DOHH2 (cell line): ENCODE measurements at regions not wholly inside any gene's neighbourhood (a gene's known extent, or its start where the extent isn't known, plus 50 kb on each side); places are given as distances from the start of the nearest gene placed in this dataset.

Experiments
- H3F3A ChIP-seq: fragments of 200-600 bp; sonication (generic), shearing (Covaris generic); 2 replicates; pipeline ENCODE4 v1.6.0; 2016; ENCODE audit warnings: antibody characterized with exemption, mild to moderate bottlenecking; ENCODE audit not compliant: control insufficient read depth, insufficient read depth
- H3K27ac ChIP-seq: fragments of 200-600 bp; sonication (generic); 2 replicates; pipeline ENCODE4 v1.5.1; 2014; ENCODE audit warnings: low read depth, mild to moderate bottlenecking, low read length, moderate library complexity
- H3K27me3 ChIP-seq: fragments of 200-600 bp; sonication (generic); 2 replicates; pipeline ENCODE4 v1.6.1; 2014; ENCODE audit warnings: mild to moderate bottlenecking, low read length, mixed read lengths; ENCODE audit not compliant: control insufficient read depth
- H3K36me3 ChIP-seq: fragments of 200-600 bp; sonication (generic); 2 replicates; pipeline ENCODE4 v1.6.1; 2014; ENCODE audit warnings: mild to moderate bottlenecking, low read length, moderate library complexity, mixed read lengths; ENCODE audit not compliant: control insufficient read depth
- H3K4me1 ChIP-seq: fragments of 200-600 bp; sonication (generic); 2 replicates; pipeline ENCODE4 v1.6.1; 2014; ENCODE audit warnings: mild to moderate bottlenecking, low read length, mixed read lengths; ENCODE audit not compliant: control insufficient read depth
- H3K4me2 ChIP-seq: fragments of 200-600 bp; sonication (generic); 2 replicates; pipeline ENCODE4 v1.6.0; 2014; ENCODE audit warnings: mild to moderate bottlenecking, low read length, moderate library complexity
- H3K4me3 ChIP-seq: fragments of 200-600 bp; sonication (generic); 2 replicates; pipeline ENCODE4 v1.5.1; 2014; ENCODE audit warnings: mild to moderate bottlenecking, low read length, mixed read lengths
- H3K79me2 ChIP-seq: fragments of 200-600 bp; sonication (generic); 2 replicates; pipeline ENCODE4 v1.6.1; 2014; ENCODE audit warnings: mild to moderate bottlenecking, low read length, mixed read lengths; ENCODE audit not compliant: control insufficient read depth
- H3K9me2 ChIP-seq: fragments of 200-600 bp; sonication (generic); replicated peaks from 2 replicates; pipeline ENCODE4 v1.6.1; 2014; ENCODE audit warnings: mild to moderate bottlenecking, low read length, mixed read lengths; ENCODE audit not compliant: control insufficient read depth
- H3K9me3 ChIP-seq: fragments of 200-600 bp; sonication (generic); 2 replicates; pipeline ENCODE4 v1.6.1; 2014; ENCODE audit warnings: antibody characterized with exemption, low read length, mixed read lengths; ENCODE audit not compliant: control insufficient read depth, insufficient read depth
- H4K20me1 ChIP-seq: fragments of 200-600 bp; sonication (generic); 2 replicates; pipeline ENCODE4 v1.6.0; 2014; ENCODE audit warnings: low read depth, mild to moderate bottlenecking, antibody characterized with exemption, low read length, moderate library complexity; ENCODE audit not compliant: control insufficient read depth, insufficient read depth
- CTCF ChIP-seq: fragments of 200-600 bp; sonication (generic); IDR thresholded peaks from one replicate; pipeline ENCODE4 v1.5.1; 2014; ENCODE audit warnings: antibody characterized with exemption, mild to moderate bottlenecking, low read depth, low read length; ENCODE audit not compliant: poor library complexity, severe bottlenecking
- EZH2phosphoT487 ChIP-seq: fragments of 200-600 bp; sonication (generic); IDR thresholded peaks from 2 replicates; pipeline ENCODE4 v1.6.1; 2017; ENCODE audit warnings: borderline replicate concordance, mild to moderate bottlenecking, antibody characterized with exemption, low read length, moderate library complexity, mixed read lengths

- H3K27me3 ChIP-seq = no peaks in the 10 kb centered on the region
- H3K9me2 ChIP-seq = no peaks in the 10 kb centered on the region
- H3K4me3 ChIP-seq = no peak overlapping the region
- no peaks in the 10 kb centered on the region for H3K79me2 ChIP-seq
- H3F3A ChIP-seq = no peaks in the 10 kb centered on the region
- TF ChIP-seq CTCF (no peak), EZH2phosphoT487 (no peak)
- H4K20me1 ChIP-seq = no peaks in the 10 kb centered on the region
- no peak overlapping the region for H3K27ac ChIP-seq
- H3K4me2 ChIP-seq = no peak overlapping the region
- H3K9me3 ChIP-seq = no peaks in the 10 kb centered on the region
- H3K4me1 ChIP-seq = no peaks in the 10 kb centered on the region
- no peaks in the 10 kb centered on the region for H3K36me3 ChIP-seq
Measured at GRCh38 chr17:72446525-72447250, 325.9 kb downstream of the SOX9 start.

- Histone ChIP-seq H3K27me3 (no peaks in the 10 kb centered on the region), H3K79me2 (no peaks in the 10 kb centered on the region), H3K4me1 (no peaks in the 10 kb centered on the region), H4K20me1 (no peaks in the 10 kb centered on the region), H3K9me2 (no peaks in the 10 kb centered on the region), H3K4me3 (no peak overlapping the region), H3K36me3 (no peaks in the 10 kb centered on the region), H3K4me2 (no peak overlapping the region), H3K9me3 (no peaks in the 10 kb centered on the region), H3F3A (no peaks in the 10 kb centered on the region), H3K27ac (no peak overlapping the region)
- TF ChIP-seq EZH2phosphoT487 = no peak
- no peak for TF ChIP-seq CTCF
Measured at GRCh38 chr17:72447251-72447640, 326.4 kb downstream of the SOX9 start.

DNA sequence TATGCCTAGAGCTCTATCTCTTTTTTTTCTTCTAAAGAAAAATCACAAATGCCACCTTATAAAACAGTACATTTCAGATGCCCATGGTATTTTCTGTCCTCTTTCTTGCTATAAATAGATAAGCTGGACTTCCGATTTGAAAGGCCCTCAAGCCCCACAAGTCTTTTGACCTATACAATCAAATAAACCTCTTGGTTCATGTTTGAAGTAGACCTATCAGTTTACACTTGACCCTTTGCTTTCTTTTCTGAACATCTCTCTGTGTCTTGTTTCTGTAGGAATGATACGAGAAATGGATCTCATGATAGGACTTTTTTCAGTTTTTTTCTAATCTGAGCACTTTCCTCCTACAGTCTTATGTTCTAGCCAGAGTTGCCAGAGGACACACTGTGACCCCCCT is 327.2 kb downstream of the SOX9 start:
- H3K27me3 ChIP-seq = no peaks in the 10 kb centered on the region
- TF ChIP-seq CTCF (no peak), EZH2phosphoT487 (no peak)
- H3K9me3 ChIP-seq = no peaks in the 10 kb centered on the region
- H3K4me3 ChIP-seq = no peak overlapping the region
- H3K4me1 ChIP-seq = no peaks in the 10 kb centered on the region
- no peaks in the 10 kb centered on the region for H3K79me2 ChIP-seq
- no peak overlapping the region for H3K4me2 ChIP-seq
- no peaks in the 10 kb centered on the region for H4K20me1 ChIP-seq
- no peaks in the 10 kb centered on the region for H3K36me3 ChIP-seq
- H3K9me2 ChIP-seq = no peaks in the 10 kb centered on the region
- no peak overlapping the region for H3K27ac ChIP-seq
- H3F3A ChIP-seq = no peaks in the 10 kb centered on the region
